GM06990 (cell line): ENCODE measurements at regions not wholly inside any gene's neighbourhood (a gene's known extent, or its start where the extent isn't known, plus 50 kb on each side); places are given as distances from the start of the nearest gene placed in this dataset.

Experiments
- DNase-seq: peaks from one replicate; pipeline ENCODE4 v3.0.0-alpha.2; 2011; ENCODE audit not compliant: insufficient read length; ENCODE audit errors: extremely low read depth
- H3K27me3 ChIP-seq: replicated peaks from 2 replicates; pipeline ENCODE4 v1.6.0; 2011; ENCODE audit warnings: low read length; ENCODE audit not compliant: control insufficient read depth, insufficient read depth
- H3K36me3 ChIP-seq: 2 replicates; pipeline ENCODE4 v1.5.1; 2011; ENCODE audit warnings: low read length; ENCODE audit not compliant: control insufficient read depth, insufficient read depth
- H3K4me3 ChIP-seq: replicated peaks from 2 replicates; pipeline ENCODE4 v1.5.1; 2011; ENCODE audit warnings: low read depth, mild to moderate bottlenecking, control low read depth, low read length
- TF ChIP-seq, protein P1 (sequence below): IDR thresholded peaks from 2 replicates; pipeline ENCODE4 v1.5.1; 2011; ENCODE audit warnings: low read length, control low read depth, mild to moderate bottlenecking, inconsistent platforms; ENCODE audit not compliant: insufficient read depth, poor library complexity, severe bottlenecking

- Histone ChIP-seq H3K4me3 (no peak overlapping the region), H3K27me3 (no peaks in the 10 kb centered on the region), H3K36me3 (no peaks in the 10 kb centered on the region)
- TF ChIP-seq, protein P1, sequence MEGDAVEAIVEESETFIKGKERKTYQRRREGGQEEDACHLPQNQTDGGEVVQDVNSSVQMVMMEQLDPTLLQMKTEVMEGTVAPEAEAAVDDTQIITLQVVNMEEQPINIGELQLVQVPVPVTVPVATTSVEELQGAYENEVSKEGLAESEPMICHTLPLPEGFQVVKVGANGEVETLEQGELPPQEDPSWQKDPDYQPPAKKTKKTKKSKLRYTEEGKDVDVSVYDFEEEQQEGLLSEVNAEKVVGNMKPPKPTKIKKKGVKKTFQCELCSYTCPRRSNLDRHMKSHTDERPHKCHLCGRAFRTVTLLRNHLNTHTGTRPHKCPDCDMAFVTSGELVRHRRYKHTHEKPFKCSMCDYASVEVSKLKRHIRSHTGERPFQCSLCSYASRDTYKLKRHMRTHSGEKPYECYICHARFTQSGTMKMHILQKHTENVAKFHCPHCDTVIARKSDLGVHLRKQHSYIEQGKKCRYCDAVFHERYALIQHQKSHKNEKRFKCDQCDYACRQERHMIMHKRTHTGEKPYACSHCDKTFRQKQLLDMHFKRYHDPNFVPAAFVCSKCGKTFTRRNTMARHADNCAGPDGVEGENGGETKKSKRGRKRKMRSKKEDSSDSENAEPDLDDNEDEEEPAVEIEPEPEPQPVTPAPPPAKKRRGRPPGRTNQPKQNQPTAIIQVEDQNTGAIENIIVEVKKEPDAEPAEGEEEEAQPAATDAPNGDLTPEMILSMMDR = no peak
- DNase-seq = no peak
Measured at GRCh38 chr16:51655249-51655648, 504.2 kb upstream of the SALL1 start.

- Histone ChIP-seq H3K4me3 (no peak overlapping the region), H3K36me3 (no peaks in the 10 kb centered on the region), H3K27me3 (no peaks in the 10 kb centered on the region)
- no peak for DNase-seq
- TF ChIP-seq, protein P1 = no peak
Measured at GRCh38 chr16:51651061-51651466, 500.0 kb upstream of the SALL1 start.

- TF ChIP-seq, protein P1 = no peak
- DNase-seq = no peak
- Histone ChIP-seq H3K27me3 (no peaks in the 10 kb centered on the region), H3K36me3 (no peaks in the 10 kb centered on the region), H3K4me3 (no peak overlapping the region)
Measured at GRCh38 chr16:51649631-51650030, 498.6 kb upstream of the SALL1 start.

- no peaks in the 10 kb centered on the region for H3K27me3 ChIP-seq
- H3K36me3 ChIP-seq = no peaks in the 10 kb centered on the region
- DNase-seq = no peak
- TF ChIP-seq, protein P1 = no peak
- no peak overlapping the region for H3K4me3 ChIP-seq
Measured at GRCh38 chr16:51648526-51648925, 497.5 kb upstream of the SALL1 start.

GRCh38 chr16:51641191-51641765 is 490.2 kb upstream of the SALL1 start:
- no peak overlapping the region for H3K4me3 ChIP-seq
- no peaks in the 10 kb centered on the region for H3K36me3 ChIP-seq
- H3K27me3 ChIP-seq = no peaks in the 10 kb centered on the region
- TF ChIP-seq, protein P1 = no peak
- no peak for DNase-seq

GRCh38 chr16:51640196-51640595 is 489.1 kb upstream of the SALL1 start:
- no peak for DNase-seq
- H3K36me3 ChIP-seq = no peaks in the 10 kb centered on the region
- TF ChIP-seq, protein P1 = no peak
- H3K27me3 ChIP-seq = no peaks in the 10 kb centered on the region
- no peak overlapping the region for H3K4me3 ChIP-seq
